Tibial artery (tissue), 4 donors: ENCODE measurements at regions not wholly inside any gene's neighbourhood (a gene's known extent, or its start where the extent isn't known, plus 50 kb on each side); places are given as distances from the start of the nearest gene placed in this dataset.
"Not testable (repeated sequence)": the region's sequence is repeated elsewhere in the genome, so short reads cannot be mapped to it uniquely, and the experiment has no call there.

Source experiments
- DNase-seq, 2 donors: peaks; one replicate each; pipeline ENCODE4 v3.0.0-alpha.2; 2019
- H3K27ac ChIP-seq, 2 donors: fragments of 200-600 bp; sonication (generic) in 1 of 2; 1 replicate in 1 of 2; 2 replicates in 1 of 2; pipeline ENCODE4 v1.5.1; 2018 to 2019; ENCODE audit warnings: mild to moderate bottlenecking in 1 of 2
- H3K27me3 ChIP-seq, 2 donors: fragments of 200-600 bp; sonication (generic) in 1 of 2; one replicate each; pipeline versions ENCODE4 v1.5.1 to v1.6.0; 2016 to 2019
- H3K36me3 ChIP-seq, 3 donors: fragments of 200-600 bp; sonication (generic) in 2 of 3; one replicate each; pipeline ENCODE4 v1.5.1; 2016 to 2019; ENCODE audit warnings: mild to moderate bottlenecking in 2 of 3
- H3K4me1 ChIP-seq, 4 donors: fragments of 200-600 bp; sonication (generic) in 2 of 4; 1 replicate in 3 of 4; 2 replicates in 1 of 4; pipeline ENCODE4 v1.5.1; 2016 to 2019
- H3K4me3 ChIP-seq, 2 donors: fragments of 200-600 bp; sonication (generic) in 1 of 2; 1 replicate in 1 of 2; 2 replicates in 1 of 2; pipeline ENCODE4 v1.5.1; 2018 to 2019; ENCODE audit warnings: mild to moderate bottlenecking in 2 of 2
- H3K9me3 ChIP-seq, 3 donors: fragments of 200-600 bp; sonication (generic) in 1 of 3; one replicate each; pipeline ENCODE4 v1.5.1; 2016 to 2019
- intact Hi-C: fragments of 100-400 bp; cut with DNase I; formaldehyde crosslinking; loops from one replicate; pipeline ENCODE4 v1.15.0; 2023; ENCODE audit warnings: low total_unique reads
- TF ChIP-seq, protein P1 (sequence below), 2 experiments: fragments of 200-600 bp in 1 of 2; fragments of 450-650 bp in 1 of 2; IDR thresholded peaks; one replicate each; pipeline ENCODE4 v1.5.1; 2017 to 2019; ENCODE audit warnings: antibody characterized with exemption in 2 of 2, mild to moderate bottlenecking in 1 of 2, moderate library complexity in 1 of 2

DNA sequence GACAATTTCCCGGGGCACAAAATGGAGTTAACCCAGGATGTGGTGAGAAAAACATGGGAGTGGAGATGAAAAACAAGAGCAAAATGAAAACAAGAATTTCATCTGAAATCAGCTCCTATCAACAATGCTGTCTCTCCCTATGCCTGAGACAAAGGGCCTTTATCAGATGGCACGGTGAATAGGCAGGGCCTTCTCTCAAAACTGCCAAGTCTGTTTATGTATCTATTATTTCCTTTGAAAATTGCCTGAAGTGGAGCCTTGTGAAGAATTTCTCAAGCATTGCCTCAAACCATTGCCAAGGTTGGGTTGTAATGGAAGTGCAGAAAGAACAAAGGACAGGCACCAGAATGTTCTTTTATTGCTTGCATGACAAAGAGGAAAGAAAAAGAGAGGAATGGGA lies 74.7 kb downstream of the BTBD3 start:
- TF ChIP-seq, protein P1, sequence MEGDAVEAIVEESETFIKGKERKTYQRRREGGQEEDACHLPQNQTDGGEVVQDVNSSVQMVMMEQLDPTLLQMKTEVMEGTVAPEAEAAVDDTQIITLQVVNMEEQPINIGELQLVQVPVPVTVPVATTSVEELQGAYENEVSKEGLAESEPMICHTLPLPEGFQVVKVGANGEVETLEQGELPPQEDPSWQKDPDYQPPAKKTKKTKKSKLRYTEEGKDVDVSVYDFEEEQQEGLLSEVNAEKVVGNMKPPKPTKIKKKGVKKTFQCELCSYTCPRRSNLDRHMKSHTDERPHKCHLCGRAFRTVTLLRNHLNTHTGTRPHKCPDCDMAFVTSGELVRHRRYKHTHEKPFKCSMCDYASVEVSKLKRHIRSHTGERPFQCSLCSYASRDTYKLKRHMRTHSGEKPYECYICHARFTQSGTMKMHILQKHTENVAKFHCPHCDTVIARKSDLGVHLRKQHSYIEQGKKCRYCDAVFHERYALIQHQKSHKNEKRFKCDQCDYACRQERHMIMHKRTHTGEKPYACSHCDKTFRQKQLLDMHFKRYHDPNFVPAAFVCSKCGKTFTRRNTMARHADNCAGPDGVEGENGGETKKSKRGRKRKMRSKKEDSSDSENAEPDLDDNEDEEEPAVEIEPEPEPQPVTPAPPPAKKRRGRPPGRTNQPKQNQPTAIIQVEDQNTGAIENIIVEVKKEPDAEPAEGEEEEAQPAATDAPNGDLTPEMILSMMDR (IDR thresholded peaks at IDR 0.05): no peak
- H3K4me3 ChIP-seq: no peak overlapping the region
- no peaks in the 10 kb centered on the region for H3K36me3 ChIP-seq
- H3K27ac ChIP-seq: no peak overlapping the region
- H3K9me3 ChIP-seq: no peaks in the 10 kb centered on the region
- DNase-seq: no peak
- H3K27me3 ChIP-seq: no peaks in the 10 kb centered on the region
- no peaks in the 10 kb centered on the region for H3K4me1 ChIP-seq
- intact Hi-C loops: no loop called here

DNA sequence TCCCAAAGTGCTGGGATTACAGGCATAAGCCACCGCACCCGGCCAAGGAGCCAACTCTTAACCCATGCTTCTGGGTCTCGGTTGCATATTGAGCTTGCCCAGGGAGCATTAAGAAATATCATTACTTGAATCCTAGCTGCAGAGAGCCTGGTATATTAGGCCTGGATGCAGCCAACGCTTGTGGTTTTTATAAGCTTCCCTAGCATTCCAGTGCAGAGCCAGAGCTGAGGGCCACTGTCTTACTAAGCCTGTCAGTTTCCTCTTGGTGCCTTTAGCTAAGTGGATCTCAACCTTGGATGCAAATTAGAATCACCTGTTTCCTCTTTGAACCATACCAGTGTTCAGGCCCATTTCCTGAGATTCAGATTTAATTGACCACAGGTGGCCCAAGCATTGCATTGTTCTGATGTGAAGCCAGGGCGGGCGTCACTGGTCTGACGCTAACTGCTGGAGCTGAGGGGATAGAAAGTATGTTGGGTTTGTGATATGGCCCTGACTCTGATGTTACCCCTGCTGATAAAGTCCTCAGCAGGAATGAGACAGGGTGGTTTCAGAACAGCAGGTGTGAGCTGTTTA lies 76.3 kb downstream of the BTBD3 start:
- Histone ChIP-seq H3K27ac (no peak overlapping the region), H3K36me3 (no peaks in the 10 kb centered on the region), H3K27me3 (no peaks in the 10 kb centered on the region), H3K4me1 (no peaks in the 10 kb centered on the region), H3K9me3 (no peaks in the 10 kb centered on the region), H3K4me3 (no peak overlapping the region)
- intact Hi-C loops: no loop called here
- no peak for DNase-seq
- TF ChIP-seq, protein P1 (IDR thresholded peaks at IDR 0.05): no peak

DNA sequence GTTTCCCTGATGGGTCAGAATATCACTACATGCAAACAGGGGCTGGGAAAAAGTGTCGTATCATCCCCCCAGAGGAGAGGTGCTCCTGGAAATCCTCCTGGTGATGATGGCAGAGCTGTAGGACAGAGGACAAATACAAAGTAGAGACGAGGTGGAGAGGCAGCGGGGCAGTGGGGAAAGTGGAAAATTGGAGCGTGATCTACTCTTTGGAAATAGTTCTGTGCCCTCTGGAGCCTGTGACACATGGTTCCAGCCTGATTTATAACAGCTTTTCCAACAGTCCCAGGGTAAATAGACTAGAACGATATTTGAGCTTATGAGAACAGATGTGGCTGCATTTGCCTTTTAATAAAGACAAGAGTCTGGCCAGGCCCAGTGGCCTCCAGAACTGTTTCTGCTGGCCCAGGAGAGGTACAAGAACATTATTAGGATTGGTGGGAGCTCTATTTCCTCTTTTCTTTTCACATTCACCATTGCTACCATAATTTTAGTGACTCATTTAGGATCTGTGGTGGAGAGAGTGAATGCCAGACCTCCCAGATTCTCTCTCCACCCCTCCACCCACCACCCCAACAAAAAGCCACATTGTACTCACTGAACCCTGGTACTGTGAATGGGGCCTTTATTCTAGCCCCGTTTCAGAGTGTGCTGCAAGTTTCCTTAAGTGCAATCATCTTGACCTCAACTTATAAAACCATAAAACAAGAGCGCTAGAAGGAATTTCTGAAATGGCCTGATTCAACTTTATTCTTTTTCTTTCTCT lies 78.3 kb downstream of the BTBD3 start:
- DNase-seq: no peak
- TF ChIP-seq, protein P1 (IDR thresholded peaks at IDR 0.05): no peak
- no peaks in the 10 kb centered on the region for H3K9me3 ChIP-seq
- no peak overlapping the region for H3K4me3 ChIP-seq
- H3K27ac ChIP-seq: no peak overlapping the region
- intact Hi-C loops: no loop called here
- no peaks in the 10 kb centered on the region for H3K27me3 ChIP-seq
- no peaks in the 10 kb centered on the region for H3K36me3 ChIP-seq
- no peaks in the 10 kb centered on the region for H3K4me1 ChIP-seq

DNA sequence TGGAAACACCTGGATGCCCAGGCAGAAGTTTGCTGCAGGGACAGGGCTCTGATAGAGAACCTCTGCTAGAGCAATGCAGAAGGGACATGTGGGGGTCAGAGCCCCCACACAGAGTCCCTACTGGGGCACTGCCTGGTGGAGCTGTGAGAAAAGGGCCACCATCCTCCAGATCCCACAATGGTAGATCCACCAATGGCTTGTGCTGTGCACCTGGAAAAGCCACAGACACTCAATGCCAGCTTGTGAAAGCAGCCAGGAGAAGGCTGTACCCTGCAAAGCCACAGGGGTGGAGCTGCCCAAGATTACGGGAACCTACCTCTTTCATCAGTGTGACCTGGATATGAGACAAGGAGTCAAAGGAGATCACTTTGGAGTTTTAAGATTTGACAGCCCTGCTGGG lies 87.1 kb downstream of the BTBD3 start:
- H3K4me3 ChIP-seq, intact Hi-C loops: not testable (repeated sequence)

DNA sequence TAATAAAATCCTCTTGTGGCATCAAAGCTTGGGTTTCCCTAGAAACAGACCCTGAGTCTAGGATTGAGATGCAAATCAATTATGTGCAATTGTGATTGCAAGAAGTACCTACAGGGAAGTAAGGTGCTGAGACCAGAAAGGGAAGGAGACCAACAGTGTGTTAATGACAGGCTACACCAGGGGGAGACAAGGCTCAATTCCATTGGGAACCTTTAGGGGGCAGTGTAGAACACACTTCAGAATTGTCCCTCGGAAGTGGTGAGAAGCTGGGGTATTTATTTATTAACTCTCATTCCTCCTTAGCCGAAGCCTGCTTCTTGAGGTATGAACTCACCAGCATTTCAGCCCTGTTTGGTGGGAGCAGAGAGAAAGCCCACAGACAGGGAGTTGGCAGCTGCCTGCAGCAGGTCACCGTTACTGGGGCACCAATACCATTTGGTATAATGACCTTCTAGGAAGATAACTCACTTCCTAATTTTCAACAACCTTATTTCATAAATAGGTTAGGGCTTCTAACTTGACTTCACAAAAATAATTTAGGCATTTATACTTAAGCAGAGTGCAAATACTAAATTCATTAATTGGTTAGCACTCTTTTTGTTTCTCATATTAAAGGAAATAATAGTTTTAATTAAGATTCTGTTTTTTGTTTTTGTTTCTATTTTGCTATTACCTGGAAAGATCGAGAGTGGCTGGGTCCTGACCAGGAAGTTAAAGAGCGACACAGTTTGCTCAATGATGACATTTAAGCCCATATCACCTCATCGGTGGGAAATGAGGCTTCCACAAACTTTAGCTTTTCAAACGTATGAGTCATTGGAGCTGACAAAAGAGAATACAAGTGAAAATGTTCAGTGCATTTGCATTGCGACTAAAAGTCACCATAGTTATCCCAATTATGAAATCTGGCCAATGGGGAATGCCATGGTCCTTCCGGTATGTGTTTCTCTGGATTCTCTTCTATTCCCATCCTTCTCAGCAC lies 94.8 kb downstream of the BTBD3 start:
- no peak for DNase-seq
- no peaks in the 10 kb centered on the region for H3K27me3 ChIP-seq
- no peaks in the 10 kb centered on the region for H3K36me3 ChIP-seq
- TF ChIP-seq, protein P1 (IDR thresholded peaks at IDR 0.05): peak; percentile 41 to 43
- intact Hi-C loops: no loop called here
- peaks cover 0 to 4% (median 0%) of the 10 kb centered on the region in 4 donors for H3K4me1 ChIP-seq
- no peak overlapping the region for H3K27ac ChIP-seq
- H3K9me3 ChIP-seq: no peaks in the 10 kb centered on the region
- H3K4me3 ChIP-seq: no peak overlapping the region

More for the DNA sequence above, 87.1 kb downstream of the BTBD3 start:
- not testable (repeated sequence) for H3K27ac ChIP-seq, H3K27me3 ChIP-seq, DNase-seq, H3K36me3 ChIP-seq, H3K9me3 ChIP-seq, H3K4me1 ChIP-seq
